DOHH2 (cell line): ENCODE measurements at regions not wholly inside any gene's neighbourhood (a gene's known extent, or its start where the extent isn't known, plus 50 kb on each side); places are given as distances from the start of the nearest gene placed in this dataset.

Source experiments
- H3F3A ChIP-seq: fragments of 200-600 bp; sonication (generic), shearing (Covaris generic); 2 replicates; pipeline ENCODE4 v1.6.0; 2016; ENCODE audit warnings: antibody characterized with exemption, mild to moderate bottlenecking; ENCODE audit not compliant: control insufficient read depth, insufficient read depth
- H3K27ac ChIP-seq: fragments of 200-600 bp; sonication (generic); 2 replicates; pipeline ENCODE4 v1.5.1; 2014; ENCODE audit warnings: low read depth, mild to moderate bottlenecking, low read length, moderate library complexity
- H3K27me3 ChIP-seq: fragments of 200-600 bp; sonication (generic); 2 replicates; pipeline ENCODE4 v1.6.1; 2014; ENCODE audit warnings: mild to moderate bottlenecking, low read length, mixed read lengths; ENCODE audit not compliant: control insufficient read depth
- H3K36me3 ChIP-seq: fragments of 200-600 bp; sonication (generic); 2 replicates; pipeline ENCODE4 v1.6.1; 2014; ENCODE audit warnings: mild to moderate bottlenecking, low read length, moderate library complexity, mixed read lengths; ENCODE audit not compliant: control insufficient read depth
- H3K4me1 ChIP-seq: fragments of 200-600 bp; sonication (generic); 2 replicates; pipeline ENCODE4 v1.6.1; 2014; ENCODE audit warnings: mild to moderate bottlenecking, low read length, mixed read lengths; ENCODE audit not compliant: control insufficient read depth
- H3K4me2 ChIP-seq: fragments of 200-600 bp; sonication (generic); 2 replicates; pipeline ENCODE4 v1.6.0; 2014; ENCODE audit warnings: mild to moderate bottlenecking, low read length, moderate library complexity
- H3K4me3 ChIP-seq: fragments of 200-600 bp; sonication (generic); 2 replicates; pipeline ENCODE4 v1.5.1; 2014; ENCODE audit warnings: mild to moderate bottlenecking, low read length, mixed read lengths
- H3K79me2 ChIP-seq: fragments of 200-600 bp; sonication (generic); 2 replicates; pipeline ENCODE4 v1.6.1; 2014; ENCODE audit warnings: mild to moderate bottlenecking, low read length, mixed read lengths; ENCODE audit not compliant: control insufficient read depth
- H3K9me2 ChIP-seq: fragments of 200-600 bp; sonication (generic); replicated peaks from 2 replicates; pipeline ENCODE4 v1.6.1; 2014; ENCODE audit warnings: mild to moderate bottlenecking, low read length, mixed read lengths; ENCODE audit not compliant: control insufficient read depth
- H3K9me3 ChIP-seq: fragments of 200-600 bp; sonication (generic); 2 replicates; pipeline ENCODE4 v1.6.1; 2014; ENCODE audit warnings: antibody characterized with exemption, low read length, mixed read lengths; ENCODE audit not compliant: control insufficient read depth, insufficient read depth
- H4K20me1 ChIP-seq: fragments of 200-600 bp; sonication (generic); 2 replicates; pipeline ENCODE4 v1.6.0; 2014; ENCODE audit warnings: low read depth, mild to moderate bottlenecking, antibody characterized with exemption, low read length, moderate library complexity; ENCODE audit not compliant: control insufficient read depth, insufficient read depth
- CTCF ChIP-seq: fragments of 200-600 bp; sonication (generic); IDR thresholded peaks from one replicate; pipeline ENCODE4 v1.5.1; 2014; ENCODE audit warnings: antibody characterized with exemption, mild to moderate bottlenecking, low read depth, low read length; ENCODE audit not compliant: poor library complexity, severe bottlenecking
- EZH2phosphoT487 ChIP-seq: fragments of 200-600 bp; sonication (generic); IDR thresholded peaks from 2 replicates; pipeline ENCODE4 v1.6.1; 2017; ENCODE audit warnings: borderline replicate concordance, mild to moderate bottlenecking, antibody characterized with exemption, low read length, moderate library complexity, mixed read lengths

- Histone ChIP-seq H3K4me2 (no peak overlapping the region), H3K9me2 (no peaks in the 10 kb centered on the region), H3K36me3 (no peaks in the 10 kb centered on the region), H3K27ac (no peak overlapping the region), H3K4me1 (no peaks in the 10 kb centered on the region), H3F3A (no peaks in the 10 kb centered on the region), H3K27me3 (no peaks in the 10 kb centered on the region), H4K20me1 (no peaks in the 10 kb centered on the region), H3K79me2 (no peaks in the 10 kb centered on the region), H3K4me3 (no peak overlapping the region), H3K9me3 (no peaks in the 10 kb centered on the region)
- TF ChIP-seq EZH2phosphoT487: no peak
These were observed 645.0 kb downstream of the MMUT start for GRCh38 chr6:48818052-48818412.

- Histone ChIP-seq H3K9me2 (no peaks in the 10 kb centered on the region), H3F3A (no peaks in the 10 kb centered on the region), H3K4me1 (no peaks in the 10 kb centered on the region), H3K9me3 (no peaks in the 10 kb centered on the region), H3K4me2 (no peak overlapping the region), H3K27ac (no peak overlapping the region), H3K79me2 (no peaks in the 10 kb centered on the region), H3K36me3 (no peaks in the 10 kb centered on the region), H4K20me1 (no peaks in the 10 kb centered on the region), H3K27me3 (no peaks in the 10 kb centered on the region), H3K4me3 (no peak overlapping the region)
- no peak for TF ChIP-seq EZH2phosphoT487
- TF ChIP-seq CTCF: no peak
These were observed 645.6 kb downstream of the MMUT start for GRCh38 chr6:48817333-48818051.

GRCh38 chr6:48814957-48815356 lies 648.1 kb downstream of the MMUT start:
- Histone ChIP-seq H3K9me2 (no peaks in the 10 kb centered on the region), H3K4me1 (no peaks in the 10 kb centered on the region), H3K4me2 (no peak overlapping the region), H3K27ac (no peak overlapping the region), H4K20me1 (no peaks in the 10 kb centered on the region), H3K27me3 (no peaks in the 10 kb centered on the region), H3K4me3 (no peak overlapping the region), H3K79me2 (no peaks in the 10 kb centered on the region), H3F3A (no peaks in the 10 kb centered on the region), H3K36me3 (no peaks in the 10 kb centered on the region), H3K9me3 (no peaks in the 10 kb centered on the region)
- TF ChIP-seq EZH2phosphoT487 (no peak), CTCF (no peak)

- Histone ChIP-seq H4K20me1 (no peaks in the 10 kb centered on the region), H3F3A (no peaks in the 10 kb centered on the region), H3K9me3 (no peaks in the 10 kb centered on the region), H3K27ac (no peak overlapping the region), H3K4me3 (no peak overlapping the region), H3K9me2 (no peaks in the 10 kb centered on the region), H3K27me3 (no peaks in the 10 kb centered on the region), H3K79me2 (no peaks in the 10 kb centered on the region), H3K4me2 (no peak overlapping the region), H3K4me1 (no peaks in the 10 kb centered on the region), H3K36me3 (no peaks in the 10 kb centered on the region)
- no peak for TF ChIP-seq EZH2phosphoT487
- no peak for TF ChIP-seq CTCF
These were observed 649.2 kb downstream of the MMUT start for GRCh38 chr6:48813836-48814235.
